NCI-H1694 (cell line): ENCODE measurements at regions not wholly inside any gene's neighbourhood (a gene's known extent, or its start where the extent isn't known, plus 50 kb on each side); places are given as distances from the start of the nearest gene placed in this dataset.
"Not testable (repeated sequence)": the region's sequence is repeated elsewhere in the genome, so short reads cannot be mapped to it uniquely, and the experiment has no call there.

Source experiments
- DNase-seq: peaks from one replicate; lab custom pipeline; 2025; lab: John Stamatoyannopoulos, UW

GRCh38 chr17:33564146-33564545 is 271.1 kb upstream of the ASIC2 start:
- no peak for DNase-seq

- no peak for DNase-seq
Observed at GRCh38 chr17:33567223-33567622, 274.1 kb upstream of the ASIC2 start.

- no peak for DNase-seq
Observed at GRCh38 chr17:33572615-33573014, 279.5 kb upstream of the ASIC2 start.

GRCh38 chr17:33574942-33575445 is 281.9 kb upstream of the ASIC2 start:
- DNase-seq = no peak

GRCh38 chr17:33579740-33580139 is 286.6 kb upstream of the ASIC2 start:
- DNase-seq = not testable (repeated sequence)

GRCh38 chr17:33580215-33580614 is 287.1 kb upstream of the ASIC2 start:
- DNase-seq = no peak

- no peak for DNase-seq
Observed at GRCh38 chr17:33582661-33583060, 289.6 kb upstream of the ASIC2 start.

- DNase-seq = no peak
Observed at GRCh38 chr17:33583518-33584417, 290.7 kb upstream of the ASIC2 start.

DNA sequence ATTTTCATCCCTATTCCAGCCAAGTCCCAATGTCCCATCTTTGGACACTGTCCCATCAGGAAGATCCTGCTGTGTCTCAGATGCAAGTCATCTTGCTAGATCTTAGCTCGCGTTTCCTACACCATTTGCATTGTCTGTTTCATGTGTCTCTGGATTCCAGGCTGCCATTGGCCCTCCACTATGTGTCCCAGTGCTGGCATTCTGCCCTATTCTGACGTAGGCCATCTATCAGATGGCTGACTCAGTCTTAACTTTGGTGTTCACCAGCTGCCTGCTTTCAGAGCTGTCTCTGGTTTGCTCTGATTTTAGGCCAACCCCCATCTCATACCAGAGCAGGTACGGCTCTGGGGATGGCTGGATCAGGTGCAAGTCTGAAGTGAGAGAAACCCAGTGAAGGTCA is 300.9 kb upstream of the ASIC2 start:
- peak; percentile 1 for DNase-seq

DNA sequence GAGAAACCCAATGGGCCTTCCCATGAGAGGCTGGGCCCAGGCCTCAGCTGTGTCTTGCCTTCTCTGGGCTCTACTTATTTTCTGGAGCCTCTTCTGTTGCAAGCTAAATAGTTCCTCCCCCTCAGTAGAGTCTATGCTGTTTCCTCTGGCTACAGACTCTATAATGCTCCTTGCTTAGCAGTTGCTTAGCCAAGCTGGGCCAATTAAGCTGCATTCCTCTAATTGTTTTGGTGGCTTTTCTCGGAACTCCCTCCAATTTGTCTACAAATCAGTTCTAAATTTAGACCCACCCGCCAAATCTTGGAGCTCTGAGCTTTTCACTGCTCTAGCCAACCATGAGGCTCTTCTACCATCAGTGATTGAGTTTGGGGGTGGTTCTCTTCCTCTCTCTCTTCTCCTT is 302.7 kb upstream of the ASIC2 start:
- DNase-seq = no peak

DNA sequence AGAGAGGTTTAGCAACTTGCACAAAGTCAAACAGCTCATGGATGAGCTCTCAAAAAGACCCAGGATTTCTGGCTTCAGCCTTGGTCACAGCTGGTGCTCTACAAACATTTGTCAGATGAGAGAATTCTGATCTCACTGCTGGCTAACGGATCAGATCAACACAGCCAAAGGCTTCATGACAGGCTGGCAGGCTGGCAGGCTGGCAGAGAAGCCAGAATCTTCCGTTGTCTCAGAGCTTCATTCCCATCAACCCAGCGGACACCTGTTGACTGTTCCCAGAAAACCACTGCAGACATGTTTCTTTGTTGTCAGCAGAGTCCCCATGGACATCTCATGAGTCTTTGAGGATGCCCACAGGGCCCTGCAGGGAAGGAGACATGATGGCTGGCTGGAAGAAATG is 303.8 kb upstream of the ASIC2 start:
- DNase-seq = no peak

GRCh38 chr17:33598797-33599196 is 305.7 kb upstream of the ASIC2 start:
- no peak for DNase-seq

GRCh38 chr17:33602981-33603380 is 309.9 kb upstream of the ASIC2 start:
- no peak for DNase-seq

DNA sequence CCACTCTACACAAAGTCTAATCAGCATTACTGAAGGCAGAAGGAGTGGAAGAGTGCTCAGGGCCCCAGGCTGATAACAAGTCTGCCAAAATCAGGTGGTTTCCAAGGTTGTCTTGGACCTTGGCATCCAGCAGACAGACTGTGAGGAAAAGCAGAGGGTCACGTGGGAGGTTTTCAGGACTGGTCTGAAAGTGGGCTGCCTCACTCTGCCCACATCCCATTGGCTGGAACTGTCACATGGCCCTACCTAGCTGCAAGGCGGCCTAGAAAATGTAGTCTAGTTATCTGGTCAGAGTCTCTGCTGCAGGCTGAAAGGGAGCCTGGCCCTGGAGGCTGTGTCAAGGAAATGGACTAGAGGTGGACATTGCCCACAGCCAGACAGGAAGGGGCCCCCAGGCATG is 310.7 kb upstream of the ASIC2 start:
- no peak for DNase-seq

GRCh38 chr17:33611532-33611931 is 318.4 kb upstream of the ASIC2 start:
- DNase-seq = no peak

GRCh38 chr17:33615861-33616260 is 322.8 kb upstream of the ASIC2 start:
- no peak for DNase-seq

- no peak for DNase-seq
Observed at GRCh38 chr17:33623841-33624240, 330.7 kb upstream of the ASIC2 start.

DNA sequence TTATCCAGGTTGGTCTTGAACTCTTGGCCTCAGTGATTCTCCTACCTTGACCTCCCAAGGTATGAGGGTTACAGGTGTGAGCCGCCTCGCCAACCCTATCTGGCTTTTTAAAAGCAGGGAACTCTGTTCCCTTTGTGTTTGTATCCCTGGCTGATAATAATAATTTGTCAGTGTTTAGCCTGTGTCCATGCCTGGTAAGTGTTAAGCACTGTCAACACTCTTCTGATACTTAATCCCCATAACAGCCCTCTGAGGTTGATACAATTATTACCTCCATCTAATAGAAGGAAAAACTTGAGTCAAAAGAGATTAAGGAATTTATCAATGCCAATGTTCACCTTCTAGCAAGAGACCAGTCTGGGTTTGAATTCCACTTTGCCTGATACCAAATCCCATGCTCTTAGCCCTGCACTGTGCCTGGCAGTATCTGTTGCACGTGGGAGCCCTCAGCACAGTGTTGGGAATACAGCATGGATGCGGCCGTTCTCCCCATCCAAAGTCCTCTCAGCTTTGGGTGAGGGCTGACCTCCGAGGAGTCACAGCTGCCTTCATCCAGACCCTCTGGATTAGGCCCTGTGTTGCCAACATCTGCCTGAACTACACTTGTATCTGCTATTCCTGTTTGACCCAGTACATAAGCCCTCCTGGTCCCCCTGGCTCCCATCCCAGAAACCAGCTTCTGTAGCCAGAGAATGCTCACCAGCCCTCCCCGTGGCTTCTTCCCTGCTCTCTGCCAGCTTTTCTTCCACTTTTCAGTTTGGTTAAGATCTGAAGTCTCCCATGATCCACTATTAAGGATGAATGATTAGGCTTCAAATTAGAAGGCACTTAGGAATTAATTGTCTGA is 335.6 kb upstream of the ASIC2 start:
- DNase-seq = no peak

DNA sequence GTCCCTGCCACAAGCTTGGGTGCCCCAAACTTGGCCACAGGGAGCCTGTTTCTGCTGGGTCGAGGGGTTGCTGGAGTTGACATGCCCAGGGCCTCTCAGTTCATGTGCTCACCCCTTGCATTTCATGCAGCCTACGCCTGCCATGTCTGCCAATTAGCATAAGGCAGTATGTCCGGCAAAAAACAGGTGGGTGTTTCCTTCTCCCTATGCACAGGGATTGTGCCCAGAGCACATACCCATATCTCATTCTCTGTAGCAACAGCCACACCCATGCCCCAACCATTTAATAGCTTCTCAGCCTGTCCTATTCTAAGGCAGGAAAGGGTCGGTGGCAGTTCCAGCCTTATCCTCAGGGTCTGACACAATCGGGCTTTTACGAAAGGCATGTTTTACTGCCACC is 340.4 kb upstream of the ASIC2 start:
- no peak for DNase-seq

DNA sequence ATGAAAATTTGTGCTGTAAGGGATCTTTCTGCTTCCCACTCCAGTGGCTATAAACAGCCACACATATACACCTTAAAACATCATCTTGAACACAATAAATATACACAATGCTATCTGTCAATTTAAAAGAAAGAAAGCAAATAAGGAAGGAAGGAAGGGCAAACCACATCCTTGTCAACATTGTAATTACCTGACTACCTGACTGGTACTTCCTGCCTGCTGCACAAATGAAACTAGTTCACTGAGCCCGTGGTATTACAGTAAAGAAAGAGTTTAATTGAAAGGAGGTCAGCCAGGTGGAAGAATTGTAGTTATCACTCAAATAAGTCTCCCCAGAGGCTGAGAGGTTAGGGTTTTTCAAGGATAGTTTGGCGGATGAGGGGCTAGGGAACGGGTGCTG is 344.4 kb upstream of the ASIC2 start:
- DNase-seq = no peak

- no peak for DNase-seq
Observed at GRCh38 chr17:33639103-33639880, 346.2 kb upstream of the ASIC2 start.

GRCh38 chr17:33640629-33641028 is 347.5 kb upstream of the ASIC2 start:
- DNase-seq = no peak
